Tibial artery (tissue), 4 donors: ENCODE measurements at regions not wholly inside any gene's neighbourhood (a gene's known extent, or its start where the extent isn't known, plus 50 kb on each side); places are given as distances from the start of the nearest gene placed in this dataset.

Experiments used
- DNase-seq, 2 donors: peaks; one replicate each; pipeline ENCODE4 v3.0.0-alpha.2; 2019
- H3K27ac ChIP-seq, 2 donors: fragments of 200-600 bp; sonication (generic) in 1 of 2; 1 replicate in 1 of 2; 2 replicates in 1 of 2; pipeline ENCODE4 v1.5.1; 2018 to 2019; ENCODE audit warnings: mild to moderate bottlenecking in 1 of 2
- H3K27me3 ChIP-seq, 2 donors: fragments of 200-600 bp; sonication (generic) in 1 of 2; one replicate each; pipeline versions ENCODE4 v1.5.1 to v1.6.0; 2016 to 2019
- H3K36me3 ChIP-seq, 3 donors: fragments of 200-600 bp; sonication (generic) in 2 of 3; one replicate each; pipeline ENCODE4 v1.5.1; 2016 to 2019; ENCODE audit warnings: mild to moderate bottlenecking in 2 of 3
- H3K4me1 ChIP-seq, 4 donors: fragments of 200-600 bp; sonication (generic) in 2 of 4; 1 replicate in 3 of 4; 2 replicates in 1 of 4; pipeline ENCODE4 v1.5.1; 2016 to 2019
- H3K4me3 ChIP-seq, 2 donors: fragments of 200-600 bp; sonication (generic) in 1 of 2; 1 replicate in 1 of 2; 2 replicates in 1 of 2; pipeline ENCODE4 v1.5.1; 2018 to 2019; ENCODE audit warnings: mild to moderate bottlenecking in 2 of 2
- H3K9me3 ChIP-seq, 3 donors: fragments of 200-600 bp; sonication (generic) in 1 of 3; one replicate each; pipeline ENCODE4 v1.5.1; 2016 to 2019
- intact Hi-C: fragments of 100-400 bp; cut with DNase I; formaldehyde crosslinking; loops from one replicate; pipeline ENCODE4 v1.15.0; 2023; ENCODE audit warnings: low total_unique reads
- TF ChIP-seq, protein P1 (sequence below), 2 experiments: fragments of 200-600 bp in 1 of 2; fragments of 450-650 bp in 1 of 2; IDR thresholded peaks; one replicate each; pipeline ENCODE4 v1.5.1; 2017 to 2019; ENCODE audit warnings: antibody characterized with exemption in 2 of 2, mild to moderate bottlenecking in 1 of 2, moderate library complexity in 1 of 2

DNA sequence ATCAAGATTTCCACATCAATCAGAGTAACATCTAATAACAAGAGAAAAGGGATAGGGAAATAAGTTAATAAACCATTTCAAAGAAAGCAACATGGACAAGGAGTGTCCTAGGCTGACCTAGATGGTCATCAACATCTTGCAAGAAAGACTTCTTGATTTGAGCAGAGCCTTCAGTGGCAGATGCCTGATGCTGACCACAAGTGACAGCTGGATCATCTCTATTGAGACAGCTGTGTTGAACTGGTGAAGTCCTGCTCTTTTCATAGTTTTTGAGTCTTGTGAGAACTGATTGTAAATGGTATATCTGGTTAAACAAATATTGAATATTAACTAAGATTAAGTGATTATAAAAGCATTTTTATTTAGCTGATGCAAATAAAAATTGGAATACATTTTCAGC, 1083.6 kb upstream of the LRFN5 start:
- TF ChIP-seq, protein P1, sequence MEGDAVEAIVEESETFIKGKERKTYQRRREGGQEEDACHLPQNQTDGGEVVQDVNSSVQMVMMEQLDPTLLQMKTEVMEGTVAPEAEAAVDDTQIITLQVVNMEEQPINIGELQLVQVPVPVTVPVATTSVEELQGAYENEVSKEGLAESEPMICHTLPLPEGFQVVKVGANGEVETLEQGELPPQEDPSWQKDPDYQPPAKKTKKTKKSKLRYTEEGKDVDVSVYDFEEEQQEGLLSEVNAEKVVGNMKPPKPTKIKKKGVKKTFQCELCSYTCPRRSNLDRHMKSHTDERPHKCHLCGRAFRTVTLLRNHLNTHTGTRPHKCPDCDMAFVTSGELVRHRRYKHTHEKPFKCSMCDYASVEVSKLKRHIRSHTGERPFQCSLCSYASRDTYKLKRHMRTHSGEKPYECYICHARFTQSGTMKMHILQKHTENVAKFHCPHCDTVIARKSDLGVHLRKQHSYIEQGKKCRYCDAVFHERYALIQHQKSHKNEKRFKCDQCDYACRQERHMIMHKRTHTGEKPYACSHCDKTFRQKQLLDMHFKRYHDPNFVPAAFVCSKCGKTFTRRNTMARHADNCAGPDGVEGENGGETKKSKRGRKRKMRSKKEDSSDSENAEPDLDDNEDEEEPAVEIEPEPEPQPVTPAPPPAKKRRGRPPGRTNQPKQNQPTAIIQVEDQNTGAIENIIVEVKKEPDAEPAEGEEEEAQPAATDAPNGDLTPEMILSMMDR (IDR thresholded peaks at IDR 0.05) = no peak
- intact Hi-C loops = no loop called here
- Histone ChIP-seq H3K4me3 (no peak overlapping the region), H3K36me3 (no peaks in the 10 kb centered on the region), H3K27ac (no peak overlapping the region), H3K4me1 (no peaks in the 10 kb centered on the region), H3K9me3 (no peaks in the 10 kb centered on the region), H3K27me3 (no peaks in the 10 kb centered on the region)
- DNase-seq = no peak

DNA sequence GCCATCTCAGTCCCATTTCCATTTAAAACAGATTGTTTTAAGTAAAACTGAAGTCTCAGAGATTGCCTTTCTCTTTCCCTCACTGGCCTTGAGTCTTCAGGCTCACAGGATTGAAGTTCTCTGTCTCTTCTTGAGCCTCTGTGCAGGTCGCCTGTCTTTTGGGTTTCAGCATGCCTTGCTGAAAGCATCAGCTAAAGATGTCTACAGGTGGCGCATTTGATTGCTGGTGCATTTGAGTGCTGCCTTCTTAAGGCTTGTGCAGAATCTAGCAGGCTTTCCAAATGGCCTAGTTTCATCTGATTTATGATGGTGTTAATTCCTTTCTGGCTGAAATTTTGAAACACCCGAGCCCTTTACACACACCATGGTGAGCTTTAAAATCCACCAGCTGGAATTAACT, 1062.2 kb upstream of the FBXO33 start:
- Histone ChIP-seq H3K9me3 (peaks cover 0 to 3% (median 0%) of the 10 kb centered on the region in 3 donors), H3K36me3 (no peaks in the 10 kb centered on the region), H3K4me3 (no peak overlapping the region), H3K27ac (no peak overlapping the region), H3K27me3 (no peaks in the 10 kb centered on the region), H3K4me1 (no peaks in the 10 kb centered on the region)
- TF ChIP-seq, protein P1 (IDR thresholded peaks at IDR 0.05) = no peak
- DNase-seq = no peak
- intact Hi-C loops = no loop called here

DNA sequence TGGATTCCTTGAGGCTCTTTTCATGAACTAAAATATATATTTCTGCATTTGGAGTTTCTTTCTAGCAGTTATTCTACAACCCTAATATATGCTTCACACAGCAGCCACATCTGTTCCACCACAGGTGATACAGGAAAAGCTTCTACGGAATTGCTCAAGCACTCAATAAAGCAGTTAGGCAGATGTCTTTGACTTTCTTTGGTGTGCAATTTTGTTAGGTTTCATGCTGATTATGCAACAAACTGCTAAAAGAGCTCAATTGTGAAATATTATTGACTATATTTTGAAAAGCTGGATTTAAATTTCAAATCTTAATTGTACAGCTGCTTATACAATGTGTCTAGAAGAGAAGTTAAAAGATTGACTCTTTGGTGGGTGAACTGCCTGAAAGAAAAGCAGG, 1055.6 kb upstream of the FBXO33 start:
- no peak overlapping the region for H3K4me3 ChIP-seq
- no peak overlapping the region for H3K27ac ChIP-seq
- no peak for DNase-seq
- intact Hi-C loops = no loop called here
- no peaks in the 10 kb centered on the region for H3K36me3 ChIP-seq
- no peaks in the 10 kb centered on the region for H3K27me3 ChIP-seq
- TF ChIP-seq, protein P1 (IDR thresholded peaks at IDR 0.05) = no peak
- H3K4me1 ChIP-seq = no peaks in the 10 kb centered on the region
- no peaks in the 10 kb centered on the region for H3K9me3 ChIP-seq

DNA sequence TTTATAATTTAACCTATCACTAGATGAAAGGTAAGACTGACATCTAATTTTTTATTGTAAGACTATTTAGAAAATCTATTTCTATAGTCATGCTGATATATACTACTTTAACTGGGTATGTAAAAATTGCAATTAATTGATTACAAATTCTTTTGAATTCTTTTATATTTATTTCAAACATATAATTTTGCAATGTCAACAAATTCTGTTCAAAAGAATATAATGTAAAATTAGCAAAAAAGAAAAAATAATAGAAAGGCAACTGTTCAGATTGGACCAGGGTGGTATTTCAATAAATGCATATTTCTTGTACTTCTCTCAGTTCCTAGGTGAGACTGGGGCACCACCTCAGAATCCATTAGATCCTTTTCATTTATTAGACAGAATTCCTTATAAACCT, 1053.5 kb upstream of the FBXO33 start:
- Histone ChIP-seq H3K36me3 (no peaks in the 10 kb centered on the region), H3K27me3 (no peaks in the 10 kb centered on the region), H3K4me1 (no peaks in the 10 kb centered on the region), H3K9me3 (no peaks in the 10 kb centered on the region), H3K4me3 (no peak overlapping the region), H3K27ac (no peak overlapping the region)
- no peak for DNase-seq
- TF ChIP-seq, protein P1 (IDR thresholded peaks at IDR 0.05) = no peak
- intact Hi-C loops = no loop called here

DNA sequence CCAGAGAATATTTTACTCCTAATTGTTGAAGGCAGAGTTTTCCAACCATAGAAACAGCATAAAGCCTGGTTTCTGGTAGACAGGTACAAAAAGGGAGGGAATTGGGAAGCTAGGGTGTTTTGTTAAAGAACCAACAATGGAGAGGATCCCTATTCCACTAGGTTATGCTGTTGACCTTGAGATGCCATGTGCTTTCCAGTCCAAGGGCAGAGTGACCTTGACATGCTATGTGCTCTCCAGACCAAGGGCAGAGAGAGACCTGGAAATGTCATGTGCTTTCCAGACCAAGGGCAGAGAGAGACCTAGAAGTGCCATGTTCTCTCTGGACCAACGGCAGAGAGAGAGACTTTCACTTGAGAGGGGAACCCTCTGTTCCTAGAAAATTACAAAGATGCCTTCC, 1043.8 kb upstream of the FBXO33 start:
- Histone ChIP-seq H3K36me3 (no peaks in the 10 kb centered on the region), H3K27ac (no peak overlapping the region), H3K27me3 (no peaks in the 10 kb centered on the region), H3K4me3 (no peak overlapping the region), H3K4me1 (no peaks in the 10 kb centered on the region), H3K9me3 (no peaks in the 10 kb centered on the region)
- TF ChIP-seq, protein P1 (IDR thresholded peaks at IDR 0.05) = no peak
- no peak for DNase-seq
- intact Hi-C loops = no loop called here

DNA sequence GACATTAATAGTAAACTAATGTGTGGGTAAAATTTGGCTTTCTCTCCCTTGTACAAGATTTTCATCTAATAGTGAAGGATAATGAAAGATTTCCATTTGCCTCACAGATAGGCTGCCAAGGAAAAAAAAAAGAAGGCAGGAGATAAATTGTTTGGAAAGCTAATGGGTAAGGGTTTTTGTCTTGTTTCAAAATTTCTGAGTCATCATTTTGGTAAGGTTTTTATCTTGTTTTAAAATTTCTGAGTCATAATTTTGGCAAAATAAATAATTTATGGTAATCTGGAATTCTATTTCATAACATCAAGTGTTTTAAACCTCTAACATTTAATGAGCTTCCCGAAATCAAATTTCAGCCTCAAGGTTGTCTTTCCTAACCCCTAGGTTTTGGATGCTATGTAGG, 1035.7 kb upstream of the FBXO33 start:
- intact Hi-C loops = no loop called here
- Histone ChIP-seq H3K9me3 (peaks cover 0 to 4% (median 0%) of the 10 kb centered on the region in 3 donors), H3K36me3 (no peaks in the 10 kb centered on the region), H3K4me3 (no peak overlapping the region), H3K27ac (no peak overlapping the region), H3K27me3 (no peaks in the 10 kb centered on the region), H3K4me1 (no peaks in the 10 kb centered on the region)
- TF ChIP-seq, protein P1 (IDR thresholded peaks at IDR 0.05) = no peak
- DNase-seq = no peak
